ENCODE measurements at regions not wholly inside any gene's neighbourhood (a gene's known extent, or its start where the extent isn't known, plus 50 kb on each side); places are given as distances from the start of the nearest gene placed in this dataset.

DNA sequence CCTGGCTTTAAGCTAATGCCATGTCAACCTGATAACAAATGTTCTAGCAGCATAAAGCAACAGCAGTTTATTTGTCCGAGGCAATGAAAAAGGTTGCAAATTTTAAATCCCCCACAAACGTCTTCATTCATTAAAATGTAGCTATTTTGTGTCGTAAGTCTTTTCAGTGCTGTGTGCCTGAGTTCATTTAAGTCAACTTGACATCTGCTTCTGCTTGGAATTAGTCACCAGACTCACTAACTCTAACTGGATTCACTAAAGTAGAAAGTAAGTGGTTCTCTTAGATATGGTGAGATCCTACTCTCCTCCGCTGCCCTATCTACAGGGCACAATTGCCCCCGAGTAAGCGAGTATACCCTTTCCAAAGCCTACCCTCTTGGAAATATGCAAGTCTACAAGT, 118.4 kb upstream of the CHRM3 start:
- ATAC-seq = peak; percentile 73
- TF ChIP-seq ZNF565 (CRISPR knock-in tag; conservative IDR thresholded peaks at IDR 0.05; ENCODE audit: low read depth) (no peak), TOX (CRISPR knock-in tag; IDR thresholded peaks at IDR 0.05; ENCODE audit: borderline replicate concordance) (0 out of 2 replicates have a peak, but pooled peaks have one; percentile 11)

DNA sequence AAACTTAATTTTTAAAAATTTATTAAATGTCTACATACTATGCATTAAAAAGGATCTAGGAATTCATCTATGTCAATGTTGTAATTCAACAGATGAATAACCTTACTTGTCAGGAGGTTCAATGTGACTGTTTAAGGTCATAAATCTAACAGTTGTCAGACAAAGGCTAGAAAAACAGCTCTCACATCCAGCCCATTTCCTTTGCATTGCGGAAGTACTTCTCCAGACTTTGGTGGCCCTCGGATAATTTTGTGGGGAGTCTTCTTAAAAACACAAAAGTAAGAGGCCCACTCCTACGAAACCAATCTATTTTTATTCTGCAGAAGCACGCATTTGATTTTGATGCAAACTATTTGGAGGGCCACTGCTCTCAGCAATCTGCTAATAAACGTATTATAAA, 122.6 kb upstream of the CHRM3 start:
- ATAC-seq = no peak
- TF ChIP-seq ESRRG (CRISPR knock-in tag; IDR thresholded peaks at IDR 0.05) = no peak
- TF ChIP-seq RARB (CRISPR knock-in tag; IDR thresholded peaks at IDR 0.05) = no peak
- TF ChIP-seq ZC3H10 (CRISPR knock-in tag; IDR thresholded peaks at IDR 0.05) = no peak
- TF ChIP-seq ZFP30 (CRISPR knock-in tag; IDR thresholded peaks at IDR 0.05) = no peak
- no peak for TF ChIP-seq TOX (CRISPR knock-in tag; IDR thresholded peaks at IDR 0.05; ENCODE audit: borderline replicate concordance)
- no peak for TF ChIP-seq ZNF8 (CRISPR knock-in tag; IDR thresholded peaks at IDR 0.05)
- TF ChIP-seq OSR1 (CRISPR knock-in tag; IDR thresholded peaks at IDR 0.05) = no peak

DNA sequence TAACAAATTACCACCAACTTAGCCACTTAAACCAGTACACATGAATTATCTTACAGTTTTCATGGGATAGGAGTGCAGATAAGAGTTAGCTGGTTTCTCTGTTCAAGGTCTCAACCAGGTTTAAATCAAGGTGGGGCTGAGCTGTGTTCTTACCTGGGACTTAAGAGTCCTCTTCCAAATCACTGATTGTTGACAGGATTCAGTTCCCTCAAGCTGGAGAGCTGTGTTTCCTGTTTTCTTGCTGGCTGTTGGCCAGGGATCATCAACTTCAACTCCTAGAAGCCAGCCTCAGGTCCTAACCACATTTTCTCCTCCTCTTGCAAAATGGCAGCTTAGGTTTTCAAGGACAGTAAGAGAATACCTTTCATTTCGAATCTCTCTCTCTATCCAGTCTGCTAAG, 123.8 kb upstream of the CHRM3 start:
- TF ChIP-seq CREB5 (CRISPR knock-in tag; IDR thresholded peaks at IDR 0.05; ENCODE audit: low read depth) (no peak), ZFP30 (CRISPR knock-in tag; IDR thresholded peaks at IDR 0.05) (no peak)
- TF ChIP-seq, protein P1, sequence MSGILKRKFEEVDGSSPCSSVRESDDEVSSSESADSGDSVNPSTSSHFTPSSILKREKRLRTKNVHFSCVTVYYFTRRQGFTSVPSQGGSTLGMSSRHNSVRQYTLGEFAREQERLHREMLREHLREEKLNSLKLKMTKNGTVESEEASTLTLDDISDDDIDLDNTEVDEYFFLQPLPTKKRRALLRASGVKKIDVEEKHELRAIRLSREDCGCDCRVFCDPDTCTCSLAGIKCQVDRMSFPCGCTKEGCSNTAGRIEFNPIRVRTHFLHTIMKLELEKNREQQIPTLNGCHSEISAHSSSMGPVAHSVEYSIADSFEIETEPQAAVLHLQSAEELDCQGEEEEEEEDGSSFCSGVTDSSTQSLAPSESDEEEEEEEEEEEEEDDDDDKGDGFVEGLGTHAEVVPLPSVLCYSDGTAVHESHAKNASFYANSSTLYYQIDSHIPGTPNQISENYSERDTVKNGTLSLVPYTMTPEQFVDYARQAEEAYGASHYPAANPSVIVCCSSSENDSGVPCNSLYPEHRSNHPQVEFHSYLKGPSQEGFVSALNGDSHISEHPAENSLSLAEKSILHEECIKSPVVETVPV (CRISPR knock-in tag; IDR thresholded peaks at IDR 0.05) = no peak
- ATAC-seq = no peak

GRCh38 chr1:239261521-239261920, 124.8 kb upstream of the CHRM3 start:
- no peak for ATAC-seq
- TF ChIP-seq SNAI2 (CRISPR knock-in tag; IDR thresholded peaks at IDR 0.05) = no peak
- no peak for TF ChIP-seq POU6F1 (CRISPR knock-in tag; IDR thresholded peaks at IDR 0.05; ENCODE audit: borderline replicate concordance, low read depth)
- TF ChIP-seq RARB (CRISPR knock-in tag; IDR thresholded peaks at IDR 0.05) = no peak
- TF ChIP-seq CREB5 (CRISPR knock-in tag; IDR thresholded peaks at IDR 0.05; ENCODE audit: low read depth) = no peak
- TF ChIP-seq ZC3H10 (CRISPR knock-in tag; IDR thresholded peaks at IDR 0.05) = no peak
- TF ChIP-seq, protein P1 (CRISPR knock-in tag; IDR thresholded peaks at IDR 0.05) = no peak
- no peak for TF ChIP-seq ZFP3 (CRISPR knock-in tag; IDR thresholded peaks at IDR 0.05)
- no peak for TF ChIP-seq ARNTL (CRISPR knock-in tag; IDR thresholded peaks at IDR 0.05; ENCODE audit: borderline replicate concordance, low read depth)
- no peak for TF ChIP-seq GLIS3 (CRISPR knock-in tag; IDR thresholded peaks at IDR 0.05)
- TF ChIP-seq PATZ1 (CRISPR knock-in tag; IDR thresholded peaks at IDR 0.05; ENCODE audit: borderline replicate concordance) = no peak
- TF ChIP-seq ZFP30 (CRISPR knock-in tag; IDR thresholded peaks at IDR 0.05) = no peak
- no peak for TF ChIP-seq PPARA (CRISPR knock-in tag; IDR thresholded peaks at IDR 0.05; ENCODE audit: borderline replicate concordance)
- no peak for TF ChIP-seq TCF4 (CRISPR knock-in tag; IDR thresholded peaks at IDR 0.05; ENCODE audit: borderline replicate concordance)
- TF ChIP-seq OSR1 (CRISPR knock-in tag; IDR thresholded peaks at IDR 0.05) = no peak
- no peak for TF ChIP-seq ESRRG (CRISPR knock-in tag; IDR thresholded peaks at IDR 0.05)
- TF ChIP-seq TOX (CRISPR knock-in tag; IDR thresholded peaks at IDR 0.05; ENCODE audit: borderline replicate concordance) = no peak
- TF ChIP-seq CSDC2 (CRISPR knock-in tag; IDR thresholded peaks at IDR 0.05) = no peak

Data from SK-N-SH treated with all-trans-retinoic acid at 6 μM for 48 hours (cell line).